ENCODE measurements at regions not wholly inside any gene's neighbourhood (a gene's known extent, or its start where the extent isn't known, plus 50 kb on each side); places are given as distances from the start of the nearest gene placed in this dataset.
A peak's percentile ranks its signal among the peaks of the same experiment; 100 is the strongest.
"Not testable (repeated sequence)": the region's sequence is repeated elsewhere in the genome, so short reads cannot be mapped to it uniquely, and the experiment has no call there.

DNA sequence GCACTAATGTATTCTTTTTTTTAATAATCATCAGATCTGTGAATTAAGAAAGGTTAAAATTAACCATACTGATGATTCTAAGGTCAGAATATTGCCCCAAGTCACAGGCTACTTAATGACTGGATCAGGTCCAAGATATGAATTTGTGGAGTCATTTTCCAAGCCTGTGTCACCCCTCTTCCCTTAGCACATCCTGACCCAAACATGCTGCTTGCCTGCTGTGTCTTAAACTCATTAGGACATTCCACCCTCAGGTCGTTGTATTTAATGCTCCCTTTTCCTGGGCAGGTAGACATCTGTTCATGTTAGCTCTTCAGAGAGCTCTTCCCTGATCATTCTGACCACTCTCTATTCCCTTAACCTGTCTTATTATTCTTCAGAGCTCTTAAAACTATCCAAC is 463.5 kb upstream of the PDE3A start:
- no peak for DNase-seq (ENCODE audit: low read depth, low spot score)

DNA sequence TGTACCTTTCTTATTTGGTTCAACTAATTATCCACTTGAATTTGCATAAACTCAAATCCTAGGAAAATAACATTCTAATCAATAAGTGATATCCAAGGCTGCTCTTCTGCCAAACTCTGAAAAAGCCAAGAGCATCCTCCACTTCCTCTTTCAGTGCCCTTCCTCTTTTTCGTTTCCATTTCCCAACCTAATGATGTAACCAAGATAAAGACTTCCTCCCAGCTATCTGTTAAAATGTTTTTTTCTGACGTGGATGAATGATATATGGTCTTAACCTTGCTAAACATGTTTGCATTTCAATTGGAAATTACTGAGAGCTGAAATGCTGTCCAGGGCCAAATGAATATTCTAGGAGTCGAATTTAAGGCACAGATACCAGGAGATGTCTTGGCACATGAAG is 459.5 kb upstream of the PDE3A start:
- no peak for DNase-seq (ENCODE audit: low read depth, low spot score)

DNA sequence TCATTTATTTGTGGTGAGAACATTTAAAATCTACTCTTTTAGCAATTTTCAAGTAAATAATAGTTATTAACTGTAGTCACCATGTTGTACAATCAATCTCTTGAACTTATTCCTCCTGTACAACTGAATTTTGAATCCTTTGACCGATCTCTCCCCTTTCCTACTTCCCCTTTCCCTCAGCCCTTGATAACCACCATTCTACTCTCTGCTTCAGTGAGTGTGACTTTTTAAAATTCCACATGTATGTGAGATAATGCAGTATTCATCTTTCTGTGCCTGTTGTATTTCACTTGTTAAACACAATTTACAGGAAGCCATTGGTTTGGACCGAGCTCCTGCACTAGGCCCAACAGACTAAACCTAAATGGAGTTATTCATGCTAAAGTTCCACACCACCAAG is 458.9 kb upstream of the PDE3A start:
- DNase-seq (ENCODE audit: low read depth, low spot score): no peak

DNA sequence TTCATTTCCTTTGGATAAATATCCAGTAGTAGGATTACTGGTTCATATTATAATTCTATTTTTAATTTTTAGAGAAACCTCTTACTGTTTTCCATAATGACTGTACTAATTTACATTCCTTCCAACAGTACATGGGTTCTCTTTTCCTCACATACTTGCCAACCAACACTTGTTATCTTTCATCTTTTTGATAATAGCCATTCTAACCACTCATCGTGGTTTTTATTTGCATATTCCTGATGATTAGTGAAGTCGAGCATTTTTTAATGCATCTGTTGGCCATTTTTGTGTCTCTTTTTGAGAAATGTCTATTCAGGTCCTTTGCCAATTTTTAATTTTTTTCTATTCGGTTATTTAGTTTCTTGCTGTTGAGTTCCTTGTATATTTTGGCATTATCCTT is 457.7 kb upstream of the PDE3A start:
- peak; percentile 44 for DNase-seq (ENCODE audit: low read depth, low spot score)

DNA sequence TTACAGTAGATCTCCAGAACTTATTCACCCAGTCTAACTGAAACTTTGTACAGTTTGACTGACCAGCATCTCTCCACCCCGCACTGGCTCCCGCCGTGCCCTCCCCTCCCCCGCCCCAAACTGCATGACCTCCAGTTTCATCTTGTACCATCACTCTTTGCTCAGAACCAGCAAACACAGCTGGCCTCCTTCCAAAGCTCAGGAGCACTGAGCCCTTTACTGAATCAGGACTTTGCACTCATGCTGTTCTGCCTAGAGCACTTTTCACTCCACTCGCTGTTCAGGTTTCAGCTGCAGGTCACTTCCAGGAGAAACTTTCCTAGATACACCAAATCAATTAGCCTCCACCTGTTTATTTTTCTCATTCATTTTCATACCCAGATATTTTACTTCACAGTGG is 455.3 kb upstream of the PDE3A start:
- DNase-seq (ENCODE audit: low read depth, low spot score): no peak

DNA sequence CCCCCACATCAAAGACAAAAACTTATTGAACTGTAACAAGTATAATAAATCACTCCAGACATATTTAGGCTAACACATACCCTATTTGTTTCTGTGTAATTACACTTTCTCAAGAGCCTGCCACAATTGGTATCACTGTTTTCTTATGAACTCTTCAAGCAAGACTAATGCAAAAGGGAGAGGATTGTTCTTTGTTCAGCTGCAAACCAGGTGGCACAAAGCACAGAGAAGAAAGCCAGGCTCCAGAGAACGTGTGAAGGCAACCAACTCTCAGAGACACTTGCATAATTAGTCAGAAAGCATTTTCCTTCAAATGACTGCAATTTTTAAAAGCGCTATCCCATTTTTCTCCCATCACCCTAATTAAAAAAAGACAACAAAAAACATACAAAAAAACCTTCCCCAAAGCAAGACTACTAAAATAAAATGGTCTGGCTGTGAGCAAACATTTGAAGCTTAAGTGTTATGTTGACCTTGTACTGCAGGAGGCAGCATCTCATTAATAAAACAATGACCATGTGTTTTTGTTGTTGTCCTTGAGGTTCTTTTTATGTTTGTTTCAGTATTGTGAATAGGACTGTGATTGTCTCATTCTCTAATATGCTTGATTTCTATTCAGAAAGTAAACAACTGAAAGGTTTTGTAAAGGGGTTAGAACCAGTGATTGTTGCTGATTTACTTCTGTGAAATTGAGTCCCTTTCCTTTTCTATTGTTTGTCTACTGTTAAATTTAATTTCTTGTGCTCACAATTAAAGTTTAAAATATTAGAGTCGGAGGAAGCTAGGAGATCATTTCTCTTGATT is 452.7 kb upstream of the PDE3A start:
- peak; percentile 67 for DNase-seq (ENCODE audit: low read depth, low spot score)

DNA sequence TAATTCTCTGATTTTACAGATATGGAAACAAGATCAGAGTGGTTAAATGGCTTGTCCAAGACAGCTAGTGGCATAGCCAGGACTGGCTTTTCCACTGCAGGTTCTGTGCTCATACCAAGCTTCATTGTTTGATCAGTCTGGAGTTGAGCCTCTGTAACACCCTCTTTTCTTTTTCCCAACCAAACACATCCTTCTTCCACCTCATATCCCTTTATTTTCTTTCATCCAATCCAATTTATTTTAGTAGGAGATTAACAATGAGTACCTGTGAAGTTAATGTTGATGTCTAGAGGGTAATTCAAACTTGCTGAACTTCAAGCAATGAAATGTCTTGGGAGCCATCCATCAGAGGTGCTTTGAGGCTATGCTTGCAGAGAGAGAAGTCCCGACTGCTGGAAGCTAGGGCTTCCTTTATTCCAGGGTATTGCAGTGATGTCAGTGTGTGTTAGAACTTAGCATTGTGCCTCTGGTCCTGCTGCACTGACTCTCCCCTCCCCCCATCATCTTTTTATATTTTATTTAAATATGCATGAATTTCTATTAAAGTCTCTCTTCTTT is 452.1 kb upstream of the PDE3A start:
- no peak for DNase-seq (ENCODE audit: low read depth, low spot score)

DNA sequence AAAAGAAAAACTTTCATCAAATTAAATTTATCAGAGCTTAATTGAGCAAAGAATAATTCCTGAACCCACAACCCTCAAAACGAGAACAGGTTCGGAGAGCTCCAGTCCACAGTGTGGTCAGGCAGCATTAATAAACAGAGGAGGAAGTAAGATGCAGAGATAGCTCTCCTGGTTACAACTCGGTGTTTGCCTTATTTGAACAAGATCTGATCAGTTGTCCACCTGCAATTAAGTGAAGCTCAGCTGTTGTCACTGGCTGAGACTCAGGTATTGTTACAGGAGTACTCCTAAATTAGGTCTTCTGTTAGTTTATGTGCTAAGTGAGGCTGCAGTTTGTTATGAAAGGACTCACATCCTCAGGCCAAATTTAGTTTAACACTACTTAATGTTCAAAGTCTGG is 451.4 kb upstream of the PDE3A start:
- no peak for DNase-seq (ENCODE audit: low read depth, low spot score)

DNA sequence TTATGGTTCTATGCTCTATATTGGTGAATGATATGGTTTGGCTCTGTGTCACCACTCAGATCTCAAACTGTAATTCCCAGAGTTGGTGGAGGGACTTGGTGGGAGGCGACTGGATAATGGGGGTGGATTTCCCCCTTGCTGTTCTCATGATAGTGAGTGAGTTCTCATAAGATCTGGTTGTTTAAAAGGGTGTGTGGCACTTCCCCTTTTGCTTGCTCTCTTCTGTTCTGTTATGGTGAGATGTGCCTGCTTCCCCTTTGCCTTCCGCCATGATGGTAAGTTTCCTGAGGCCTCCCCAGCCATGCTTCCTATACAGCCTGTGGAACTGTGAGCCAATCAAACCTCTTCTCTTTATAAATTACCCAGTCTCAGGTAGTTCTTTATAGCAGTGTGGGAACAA is 446.6 kb upstream of the PDE3A start:
- DNase-seq (ENCODE audit: low read depth, low spot score): not testable (repeated sequence)

DNA sequence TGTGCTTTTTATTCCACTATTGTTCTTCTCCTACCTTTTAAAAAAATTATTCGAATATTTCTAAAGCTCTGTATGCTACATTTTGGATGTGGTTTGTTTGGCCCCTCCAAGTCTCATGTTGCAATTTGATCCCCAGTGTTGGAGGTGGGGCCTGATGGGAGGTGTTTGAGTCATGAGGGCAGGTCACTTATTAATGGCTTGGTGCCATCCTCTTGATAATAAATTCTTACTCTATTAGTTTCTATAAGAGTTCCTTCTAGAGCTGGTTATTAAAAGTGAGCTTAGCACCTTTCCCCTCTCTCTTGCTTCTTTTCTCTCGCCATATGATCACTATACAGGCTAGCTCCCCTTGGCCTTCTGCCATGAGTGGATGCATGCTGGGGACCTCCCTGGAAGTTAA is 445.6 kb upstream of the PDE3A start:
- DNase-seq (ENCODE audit: low read depth, low spot score): no peak

DNA sequence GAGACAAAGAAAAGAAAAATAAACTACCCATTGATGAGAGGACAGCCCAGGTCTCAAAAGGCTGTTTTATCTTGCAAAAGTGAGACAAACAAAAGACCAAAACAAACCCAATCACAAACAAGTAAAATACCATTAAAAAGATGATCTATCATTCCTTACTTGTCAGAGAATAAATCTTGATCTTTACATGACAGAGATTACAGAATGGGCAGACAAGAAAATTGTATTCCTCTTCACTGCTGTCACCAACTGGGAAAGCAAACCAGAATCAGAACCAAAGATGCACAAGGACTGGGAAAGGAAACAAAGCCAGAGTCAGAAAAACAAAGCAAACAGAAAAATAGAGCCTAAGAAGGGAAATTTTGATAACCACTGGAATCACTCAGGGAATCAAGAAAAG is 444.0 kb upstream of the PDE3A start:
- no peak for DNase-seq (ENCODE audit: low read depth, low spot score)

DNA sequence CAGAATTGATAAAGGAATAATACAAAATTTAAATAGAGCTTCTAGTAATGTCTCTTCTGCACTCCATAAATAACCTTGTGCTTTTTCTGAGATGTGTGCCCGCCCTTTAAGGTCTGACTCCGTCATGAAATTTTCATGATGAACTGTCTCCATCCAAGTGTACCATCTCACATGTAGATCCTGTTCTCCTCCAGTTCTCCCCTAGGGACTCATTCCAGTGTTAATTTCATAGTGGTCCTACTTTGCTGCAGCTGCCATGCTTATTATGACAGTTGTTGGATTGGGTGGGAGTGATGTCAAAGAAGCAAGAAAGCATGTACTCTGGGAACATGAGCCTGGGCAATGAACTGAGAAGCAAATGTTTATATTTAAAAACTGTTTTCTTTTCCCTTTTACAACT is 442.5 kb upstream of the PDE3A start:
- no peak for DNase-seq (ENCODE audit: low read depth, low spot score)

DNA sequence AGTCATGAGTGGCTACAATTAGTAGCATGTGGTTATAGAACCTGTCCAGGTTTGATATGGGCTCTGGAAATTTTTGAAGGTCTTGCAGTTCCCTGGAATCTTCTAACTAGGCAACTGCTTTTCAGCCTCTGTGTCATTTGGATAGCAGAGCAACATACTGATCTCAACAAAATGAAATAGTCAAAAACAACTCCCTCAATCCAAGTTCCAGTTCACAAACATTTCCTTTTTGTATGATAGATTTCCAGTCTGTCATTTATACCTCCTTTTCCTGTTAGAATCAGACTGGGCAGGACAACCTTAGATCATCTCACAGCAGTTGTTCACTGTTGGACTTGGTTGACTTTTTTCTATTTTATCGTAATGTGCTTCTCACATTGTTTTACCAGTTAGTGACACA is 442.1 kb upstream of the PDE3A start:
- no peak for DNase-seq (ENCODE audit: low read depth, low spot score)

DNA sequence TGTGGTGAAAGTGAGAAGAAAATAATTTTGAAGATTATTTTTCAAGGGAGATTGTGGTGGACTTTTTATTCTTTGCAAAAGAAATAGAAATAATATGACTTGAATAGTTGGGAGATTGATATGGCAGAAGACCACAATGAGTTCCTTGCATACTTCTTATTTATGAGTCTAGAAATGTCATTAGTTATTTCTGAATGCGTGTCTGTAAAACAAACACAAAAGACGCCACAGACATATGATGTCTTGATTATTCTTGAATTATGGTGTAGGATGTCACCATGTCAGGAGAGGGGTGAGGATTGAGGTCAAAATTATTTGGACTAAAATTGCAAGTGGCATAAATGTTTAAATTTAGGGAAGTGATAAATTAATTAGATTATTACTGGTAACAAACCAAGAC is 440.7 kb upstream of the PDE3A start:
- no peak for DNase-seq (ENCODE audit: low read depth, low spot score)

DNA sequence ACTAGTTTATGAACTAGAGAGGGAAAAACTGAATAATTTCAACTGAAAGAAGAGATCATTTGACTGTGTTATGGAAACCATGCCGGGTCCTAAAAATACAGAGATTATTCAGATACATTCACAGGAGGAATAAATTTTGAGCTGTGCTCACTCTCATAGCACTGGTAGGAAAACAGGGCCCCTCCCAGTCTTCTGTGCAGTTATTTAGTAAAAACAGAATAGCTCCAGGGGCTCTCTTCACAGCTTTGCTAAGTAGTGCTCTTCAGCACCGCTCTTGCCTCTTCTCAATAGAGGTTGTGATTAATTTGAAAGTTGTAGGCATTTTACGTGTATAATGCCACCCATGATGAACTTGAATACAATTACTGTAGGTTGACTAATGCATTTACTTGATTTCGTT is 435.9 kb upstream of the PDE3A start:
- DNase-seq (ENCODE audit: low read depth, low spot score): no peak

DNA sequence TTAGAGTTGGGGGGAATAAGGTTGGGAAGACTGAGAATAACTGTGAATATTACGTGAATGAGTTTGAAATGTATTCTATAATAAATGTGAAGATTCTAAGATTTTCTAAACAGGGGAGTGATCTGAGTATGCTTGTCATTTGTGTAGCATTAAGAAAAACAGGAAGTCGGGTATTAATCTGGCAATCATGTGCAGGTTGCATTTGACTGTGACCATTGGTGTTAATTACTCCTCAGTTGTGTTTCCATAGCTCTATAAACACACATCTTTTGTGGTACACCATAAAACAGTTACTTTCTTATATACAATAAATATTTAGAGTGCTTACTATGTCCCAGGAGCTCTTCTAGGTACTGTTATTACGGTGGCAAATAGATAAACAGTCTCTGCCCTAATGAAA is 434.4 kb upstream of the PDE3A start:
- DNase-seq (ENCODE audit: low read depth, low spot score): no peak

DNA sequence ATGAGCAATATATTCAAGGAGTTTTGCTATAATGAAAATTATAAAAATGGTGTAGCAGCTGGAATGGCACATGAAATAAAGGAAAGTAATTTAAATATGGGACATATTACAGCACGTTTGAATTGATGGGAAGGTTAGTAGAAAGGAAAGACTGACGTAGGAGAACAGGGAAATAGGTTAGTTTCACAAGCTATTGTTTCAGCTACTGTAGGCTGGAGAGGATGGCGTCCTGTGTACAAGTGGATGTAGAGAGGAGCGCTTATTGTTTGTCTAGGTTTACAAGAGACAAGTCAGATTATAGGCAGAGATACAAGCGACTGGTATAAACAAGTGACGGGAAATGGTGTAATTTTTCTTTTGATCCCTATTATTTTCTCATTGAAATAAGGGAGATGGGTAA is 431.2 kb upstream of the PDE3A start:
- DNase-seq (ENCODE audit: low read depth, low spot score): no peak

DNA sequence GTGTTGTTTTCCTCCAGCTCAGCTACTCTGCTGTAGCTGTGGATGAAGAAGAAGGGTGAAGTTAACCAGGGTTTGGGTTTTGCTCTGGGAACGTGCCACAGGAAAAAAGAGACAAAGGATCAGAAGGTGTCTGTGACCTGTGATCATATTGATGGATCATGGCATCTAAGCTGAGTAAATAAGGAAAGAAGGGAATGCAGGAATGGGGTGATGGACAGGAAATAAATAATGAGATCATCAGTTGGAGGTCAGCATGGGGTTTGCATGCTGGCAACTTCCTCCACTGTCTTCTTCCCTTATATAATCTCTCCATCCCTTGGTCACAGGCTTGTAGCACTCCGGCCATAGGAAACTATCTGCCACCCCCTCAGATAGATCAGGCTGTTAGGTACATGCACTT is 430.3 kb upstream of the PDE3A start:
- no peak for DNase-seq (ENCODE audit: low read depth, low spot score)

DNA sequence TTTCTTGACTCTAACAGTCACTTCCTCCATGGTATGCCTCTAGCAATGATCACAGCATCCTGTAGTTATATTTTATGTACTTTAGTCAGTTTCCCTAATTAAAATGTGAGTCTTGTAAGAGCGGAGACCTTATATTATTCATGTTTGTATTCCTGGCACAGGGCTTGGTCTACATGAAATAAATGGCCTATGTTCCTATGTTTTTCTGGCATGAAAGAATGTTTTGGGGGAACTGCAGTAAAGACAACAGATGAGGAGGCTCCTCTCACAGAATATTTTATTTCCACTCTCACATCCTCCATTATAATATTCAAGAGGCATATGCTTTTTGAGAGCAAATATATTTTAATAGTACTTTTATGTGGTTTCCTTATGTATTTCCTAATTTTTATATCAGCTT is 429.8 kb upstream of the PDE3A start:
- no peak for DNase-seq (ENCODE audit: low read depth, low spot score)

DNA sequence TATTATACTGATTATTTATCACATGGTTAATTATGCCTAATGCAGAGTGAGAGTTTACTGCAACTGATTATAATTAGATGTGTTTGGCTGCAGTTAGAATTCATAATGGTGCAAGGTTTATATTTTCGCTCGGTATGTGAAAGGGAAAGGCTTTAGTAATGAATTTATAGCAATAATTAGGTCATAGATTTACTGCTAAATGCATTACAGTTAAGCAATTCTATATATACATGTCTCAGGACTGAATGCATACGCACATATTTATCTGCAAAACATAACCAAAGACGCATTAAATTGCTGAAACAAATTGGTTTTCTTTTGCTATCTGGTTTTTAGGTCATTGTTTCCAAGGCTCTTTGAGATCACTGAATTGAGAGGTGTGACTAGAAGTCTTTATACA is 428.1 kb upstream of the PDE3A start:
- no peak for DNase-seq (ENCODE audit: low read depth, low spot score)

DNA sequence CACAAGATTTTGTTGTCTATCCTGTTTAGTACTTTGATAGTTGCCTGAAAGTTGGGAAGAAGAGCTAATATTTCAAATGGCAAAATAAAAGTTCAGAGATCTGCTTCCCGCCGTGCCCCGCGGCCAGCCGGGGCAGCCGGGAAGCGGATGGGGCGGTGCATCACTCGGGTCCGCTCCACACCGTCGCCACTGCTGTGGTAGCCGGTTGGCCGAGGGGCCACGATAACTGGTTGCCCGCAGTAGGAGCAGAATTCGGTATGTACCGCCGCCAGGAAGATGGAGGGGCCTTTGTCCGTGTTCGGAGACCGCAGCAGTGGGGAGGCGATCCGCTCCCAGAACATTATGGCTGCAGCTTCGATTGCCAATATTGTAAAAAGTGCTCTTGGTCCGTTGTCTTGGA is 427.2 kb upstream of the PDE3A start:
- DNase-seq (ENCODE audit: low read depth, low spot score): no peak

DNA sequence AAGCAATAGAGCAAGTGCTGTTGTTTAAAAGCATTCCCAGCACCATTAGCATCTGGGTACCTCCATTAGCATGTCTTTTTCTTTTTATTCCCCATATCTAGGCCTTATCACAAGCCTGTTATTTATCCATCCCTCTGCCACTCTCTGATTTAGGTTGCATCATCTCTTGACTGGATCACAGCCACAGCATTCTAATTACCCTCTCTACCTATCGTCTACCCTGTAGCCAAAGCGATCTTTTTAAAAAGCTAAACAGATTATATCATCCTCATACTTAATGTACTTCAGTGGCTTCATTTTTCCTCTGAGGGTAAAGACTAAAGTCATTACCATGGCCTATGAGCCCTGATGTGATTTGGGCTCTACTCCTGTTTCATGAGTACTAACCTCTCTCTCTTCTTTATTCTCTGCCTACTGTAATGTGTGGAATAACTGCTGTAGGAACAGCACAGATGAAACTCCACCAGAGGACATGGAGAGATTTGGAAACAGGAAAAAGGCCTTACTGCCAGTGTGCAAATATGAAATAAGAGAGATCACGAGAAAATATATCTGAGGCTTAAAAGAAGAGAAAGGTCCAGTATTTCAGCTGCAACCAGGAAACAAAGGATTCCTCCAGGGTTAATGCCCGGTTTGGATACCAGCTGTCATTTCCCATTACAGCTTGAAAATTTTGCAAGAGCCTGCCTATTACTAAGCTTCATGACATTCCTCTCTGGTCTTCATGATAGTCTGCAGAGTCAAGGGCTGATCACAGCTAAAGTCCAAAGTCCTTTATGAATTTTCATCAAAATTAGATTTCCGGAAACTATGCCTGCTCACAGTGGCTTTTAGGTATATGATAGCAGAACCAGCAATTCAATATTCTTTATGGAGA is 422.5 kb upstream of the PDE3A start:
- peak; percentile 20 for DNase-seq (ENCODE audit: low read depth, low spot score)

DNA sequence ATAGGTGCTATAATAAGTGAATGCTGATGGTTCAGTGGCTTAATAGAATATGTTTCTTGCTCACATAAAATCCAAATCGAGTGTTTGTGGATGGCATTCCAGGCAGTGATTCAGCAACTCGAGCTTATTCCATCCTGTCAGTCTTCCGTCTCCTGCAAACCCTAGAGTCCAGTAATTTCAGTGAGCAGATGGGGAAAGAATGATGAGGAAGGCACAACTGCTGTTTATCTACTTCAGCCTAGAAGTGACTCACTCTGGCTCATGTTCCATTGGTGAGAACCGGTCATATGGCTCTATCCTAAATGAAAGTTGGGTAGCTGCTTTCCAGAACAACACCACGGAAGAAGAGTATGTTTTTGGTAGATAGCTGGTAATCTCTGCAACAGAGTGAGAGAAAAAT is 421.8 kb upstream of the PDE3A start:
- peak; percentile 92 for DNase-seq (ENCODE audit: low read depth, low spot score)
